Left ventricle myocardium inferior (tissue), 1 donor: ENCODE measurements at regions not wholly inside any gene's neighbourhood (a gene's known extent, or its start where the extent isn't known, plus 50 kb on each side); places are given as distances from the start of the nearest gene placed in this dataset.
A peak's percentile ranks its signal among the peaks of the same experiment; 100 is the strongest.

Experiments used
- DNase-seq: peaks from one replicate; pipeline ENCODE4 v3.0.0-alpha.2; 2020
- H3K27ac ChIP-seq: fragments of 200-600 bp; replicated peaks from 2 replicates; pipeline ENCODE4 v1.8.0; 2021
- H3K27me3 ChIP-seq: fragments of 200-600 bp; 2 replicates; pipeline ENCODE4 v1.8.0; 2021; ENCODE audit warnings: low read depth
- H3K36me3 ChIP-seq: fragments of 200-600 bp; 2 replicates; pipeline ENCODE4 v1.8.0; 2021
- H3K4me1 ChIP-seq: fragments of 200-600 bp; 2 replicates; pipeline ENCODE4 v1.8.0; 2021
- H3K4me3 ChIP-seq: fragments of 200-600 bp; 2 replicates; pipeline ENCODE4 v1.8.0; 2021; ENCODE audit warnings: mild to moderate bottlenecking, moderate library complexity
- H3K9me3 ChIP-seq: fragments of 200-600 bp; replicated peaks from 2 replicates; pipeline ENCODE4 v1.8.0; 2021
- CTCF ChIP-seq: fragments of 200-600 bp; IDR thresholded peaks from 2 replicates; pipeline ENCODE4 v1.8.0; 2021; ENCODE audit warnings: antibody characterized with exemption, mild to moderate bottlenecking, borderline replicate concordance
- intact Hi-C: fragments of 100-400 bp; cut with micrococcal nuclease; formaldehyde crosslinking; loops from one replicate; pipeline ENCODE4 v1.11.0; 2022
- donor health status: DM: no; HTN: yes; CAD: no; lungs with severe emphysema.

GRCh38 chr15:98416222-98416855, 232.0 kb upstream of the IGF1R start:
- Histone ChIP-seq H3K36me3 (no peaks in the 10 kb centered on the region), H3K9me3 (no peaks in the 10 kb centered on the region), H3K27ac (peak overlapping the region; percentile 19), H3K27me3 (peaks cover 34% of the 10 kb centered on the region), H3K4me1 (peaks cover 18% of the 10 kb centered on the region), H3K4me3 (no peak overlapping the region)
- TF ChIP-seq CTCF = no peak
- intact Hi-C loops = no loop called here
- no peak for DNase-seq

- no peak overlapping the region for H3K27ac ChIP-seq
- no peak overlapping the region for H3K4me3 ChIP-seq
- H3K27me3 ChIP-seq = peaks cover 41% of the 10 kb centered on the region
- H3K36me3 ChIP-seq = no peaks in the 10 kb centered on the region
- no peak for DNase-seq
- peaks cover 26% of the 10 kb centered on the region for H3K4me1 ChIP-seq
- intact Hi-C loops = no loop called here
- no peaks in the 10 kb centered on the region for H3K9me3 ChIP-seq
- TF ChIP-seq CTCF = no peak
These were observed 231.0 kb upstream of the IGF1R start for GRCh38 chr15:98417346-98417745.

DNA sequence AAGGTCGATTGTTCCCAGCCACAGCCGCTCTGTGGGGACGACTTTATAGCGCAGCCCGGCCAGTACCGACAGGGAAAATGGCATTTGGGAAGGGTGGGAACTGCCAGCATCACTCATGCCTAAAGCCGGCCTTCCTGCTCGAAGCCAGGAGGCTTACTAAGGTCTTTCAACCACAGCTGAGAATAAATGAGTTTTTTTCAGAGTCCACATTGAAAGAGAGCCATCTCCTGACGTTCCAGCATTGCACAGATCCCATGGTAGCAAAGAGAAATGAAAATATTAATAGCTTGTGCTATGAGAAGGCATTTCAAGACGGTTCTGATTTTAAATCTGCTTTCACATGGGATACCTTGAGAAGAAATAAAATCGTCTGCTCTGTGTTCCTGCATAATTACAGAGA, 230.2 kb upstream of the IGF1R start:
- DNase-seq = no peak
- no peak for TF ChIP-seq CTCF
- Histone ChIP-seq H3K4me1 (peaks cover 26% of the 10 kb centered on the region), H3K9me3 (no peaks in the 10 kb centered on the region), H3K27ac (no peak overlapping the region), H3K27me3 (peaks cover 48% of the 10 kb centered on the region), H3K4me3 (no peak overlapping the region), H3K36me3 (no peaks in the 10 kb centered on the region)
- intact Hi-C loops = no loop called here

- no peak for DNase-seq
- TF ChIP-seq CTCF = no peak
- Histone ChIP-seq H3K4me1 (peaks cover 26% of the 10 kb centered on the region), H3K27ac (no peak overlapping the region), H3K9me3 (no peaks in the 10 kb centered on the region), H3K36me3 (no peaks in the 10 kb centered on the region), H3K27me3 (peaks cover 60% of the 10 kb centered on the region), H3K4me3 (no peak overlapping the region)
- intact Hi-C loops = no loop called here
These were observed 229.1 kb upstream of the IGF1R start for GRCh38 chr15:98419173-98419780.

DNA sequence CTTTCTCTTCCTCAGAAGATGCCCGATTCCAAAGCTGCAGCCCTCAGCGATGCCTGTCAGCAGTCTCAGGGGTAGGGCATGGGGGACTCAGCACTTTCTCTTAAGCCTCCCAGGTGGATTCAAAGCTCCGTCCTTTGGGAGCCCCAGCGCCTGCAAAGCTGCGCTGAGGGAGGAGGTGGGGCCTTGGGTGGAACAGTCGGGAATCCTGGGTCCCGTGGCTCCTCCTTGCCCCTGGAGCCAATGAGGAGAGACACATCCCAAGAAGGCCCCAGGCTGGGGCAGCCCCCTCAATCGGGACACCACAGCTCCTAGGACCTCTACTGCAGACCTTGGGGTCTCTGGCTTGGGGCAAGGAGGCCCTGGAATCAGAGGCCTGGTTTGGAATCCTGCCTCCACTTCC, 227.5 kb upstream of the IGF1R start:
- Histone ChIP-seq H3K27ac (no peak overlapping the region), H3K4me1 (peaks cover 26% of the 10 kb centered on the region), H3K36me3 (no peaks in the 10 kb centered on the region), H3K27me3 (peaks cover 75% of the 10 kb centered on the region), H3K9me3 (no peaks in the 10 kb centered on the region), H3K4me3 (peak overlapping the region; percentile 57)
- TF ChIP-seq CTCF = no peak
- intact Hi-C loops = loop anchor here (10.0 kb wide), 1 partner anchor 516 kb away; no protein-coding TSS in a partner anchor
- no peak for DNase-seq
